Neutrophil (primary cell): ENCODE measurements at regions not wholly inside any gene's neighbourhood (a gene's known extent, or its start where the extent isn't known, plus 50 kb on each side); places are given as distances from the start of the nearest gene placed in this dataset.
"Not testable (repeated sequence)": the region's sequence is repeated elsewhere in the genome, so short reads cannot be mapped to it uniquely, and the experiment has no call there.

Experiments
- H3K27ac ChIP-seq: fragments of 200-600 bp; sonication (generic); 2 replicates; pipeline ENCODE4 v1.5.1; 2016; ENCODE audit warnings: mild to moderate bottlenecking, moderate library complexity
- H3K27me3 ChIP-seq: fragments of 200-600 bp; sonication (generic); 2 replicates; pipeline ENCODE4 v1.6.0; 2016; ENCODE audit warnings: mild to moderate bottlenecking
- H3K36me3 ChIP-seq: fragments of 200-600 bp; sonication (generic); 2 replicates; pipeline ENCODE4 v1.5.1; 2017
- H3K4me1 ChIP-seq, 2 experiments: fragments of 200-600 bp in 1 of 2; sonication (generic) in 1 of 2; 1 replicate in 1 of 2; 2 replicates in 1 of 2; pipeline versions ENCODE4 v1.5.1 to v1.6.1; 2013 to 2016; ENCODE audit warnings: low read depth in 1 of 2, low read length in 1 of 2, mild to moderate bottlenecking in 1 of 2, moderate library complexity in 1 of 2; ENCODE audit not compliant: control insufficient read depth in 1 of 2, insufficient read depth in 1 of 2
- H3K4me3 ChIP-seq, 2 experiments: fragments of 200-600 bp in 1 of 2; sonication (generic) in 1 of 2; 1 replicate in 1 of 2; 2 replicates in 1 of 2; pipeline ENCODE4 v1.5.1; 2013 to 2016; ENCODE audit warnings: low read depth in 1 of 2, low read length in 1 of 2, mild to moderate bottlenecking in 1 of 2, moderate library complexity in 1 of 2
- H3K9me3 ChIP-seq: fragments of 200-600 bp; sonication (generic); 2 replicates; pipeline ENCODE4 v1.5.1; 2016
- CTCF ChIP-seq: fragments of 200-600 bp; sonication (generic); IDR thresholded peaks from 2 replicates; pipeline ENCODE4 v1.5.1; 2016; ENCODE audit warnings: antibody characterized with exemption

GRCh38 chr17:26936645-26937044 lies 357.3 kb upstream of the WSB1 start:
- not testable (repeated sequence) for H3K4me1 ChIP-seq, H3K27ac ChIP-seq, H3K36me3 ChIP-seq, H3K27me3 ChIP-seq, H3K4me3 ChIP-seq
- peaks cover 37% of the 10 kb centered on the region for H3K9me3 ChIP-seq

- not testable (repeated sequence) for H3K27ac ChIP-seq, H3K36me3 ChIP-seq, H3K27me3 ChIP-seq, H3K4me1 ChIP-seq, H3K4me3 ChIP-seq
- peaks cover 37% of the 10 kb centered on the region for H3K9me3 ChIP-seq
These were observed 356.1 kb upstream of the WSB1 start for GRCh38 chr17:26937750-26938322.

- H3K36me3 ChIP-seq, H3K4me1 ChIP-seq, H3K4me3 ChIP-seq, H3K27me3 ChIP-seq, H3K27ac ChIP-seq: not testable (repeated sequence)
- H3K9me3 ChIP-seq: peaks cover 37% of the 10 kb centered on the region
These were observed 354.2 kb upstream of the WSB1 start for GRCh38 chr17:26939755-26940154.

GRCh38 chr17:26940587-26940986 lies 353.3 kb upstream of the WSB1 start:
- H3K9me3 ChIP-seq: peaks cover 37% of the 10 kb centered on the region
- H3K27ac ChIP-seq, H3K4me1 ChIP-seq, H3K4me3 ChIP-seq, H3K27me3 ChIP-seq, H3K36me3 ChIP-seq: not testable (repeated sequence)

GRCh38 chr17:26962255-26963162 lies 331.4 kb upstream of the WSB1 start:
- no peaks in the 10 kb centered on the region for H3K4me1 ChIP-seq
- H3K4me3 ChIP-seq: no peak overlapping the region
- H3K27ac ChIP-seq: no peak overlapping the region
- H3K9me3 ChIP-seq: peaks cover 8% of the 10 kb centered on the region
- peaks cover 38% of the 10 kb centered on the region for H3K27me3 ChIP-seq
- no peak for TF ChIP-seq CTCF
- no peaks in the 10 kb centered on the region for H3K36me3 ChIP-seq

GRCh38 chr17:26963163-26963503 lies 330.8 kb upstream of the WSB1 start:
- TF ChIP-seq CTCF: no peak
- Histone ChIP-seq H3K4me1 (no peaks in the 10 kb centered on the region), H3K27ac (no peak overlapping the region), H3K27me3 (peaks cover 38% of the 10 kb centered on the region), H3K4me3 (no peak overlapping the region), H3K9me3 (peaks cover 8% of the 10 kb centered on the region), H3K36me3 (no peaks in the 10 kb centered on the region)

- H3K36me3 ChIP-seq, H3K4me3 ChIP-seq, H3K4me1 ChIP-seq, H3K27ac ChIP-seq, H3K9me3 ChIP-seq: not testable (repeated sequence)
- peaks cover 29% of the 10 kb centered on the region for H3K27me3 ChIP-seq
These were observed 327.9 kb upstream of the WSB1 start for GRCh38 chr17:26965898-26966624.

- H3K36me3 ChIP-seq, H3K4me1 ChIP-seq, H3K9me3 ChIP-seq, H3K27ac ChIP-seq, H3K4me3 ChIP-seq: not testable (repeated sequence)
- H3K27me3 ChIP-seq: peaks cover 23% of the 10 kb centered on the region
These were observed 327.2 kb upstream of the WSB1 start for GRCh38 chr17:26966625-26967179.

- H3K27ac ChIP-seq, H3K4me3 ChIP-seq, H3K9me3 ChIP-seq, H3K36me3 ChIP-seq, H3K27me3 ChIP-seq, H3K4me1 ChIP-seq: not testable (repeated sequence)
These were observed 312.0 kb upstream of the WSB1 start for GRCh38 chr17:26981845-26982425.

GRCh38 chr17:26982563-26982962 lies 311.4 kb upstream of the WSB1 start:
- not testable (repeated sequence) for H3K27ac ChIP-seq, H3K9me3 ChIP-seq, H3K36me3 ChIP-seq, H3K27me3 ChIP-seq, H3K4me1 ChIP-seq, H3K4me3 ChIP-seq

- not testable (repeated sequence) for H3K4me1 ChIP-seq, H3K4me3 ChIP-seq, H3K27ac ChIP-seq, H3K36me3 ChIP-seq, H3K9me3 ChIP-seq, H3K27me3 ChIP-seq
These were observed 306.1 kb upstream of the WSB1 start for GRCh38 chr17:26987851-26988250.
